ENCODE measurements at regions not wholly inside any gene's neighbourhood (a gene's known extent, or its start where the extent isn't known, plus 50 kb on each side); places are given as distances from the start of the nearest gene placed in this dataset.

DNA sequence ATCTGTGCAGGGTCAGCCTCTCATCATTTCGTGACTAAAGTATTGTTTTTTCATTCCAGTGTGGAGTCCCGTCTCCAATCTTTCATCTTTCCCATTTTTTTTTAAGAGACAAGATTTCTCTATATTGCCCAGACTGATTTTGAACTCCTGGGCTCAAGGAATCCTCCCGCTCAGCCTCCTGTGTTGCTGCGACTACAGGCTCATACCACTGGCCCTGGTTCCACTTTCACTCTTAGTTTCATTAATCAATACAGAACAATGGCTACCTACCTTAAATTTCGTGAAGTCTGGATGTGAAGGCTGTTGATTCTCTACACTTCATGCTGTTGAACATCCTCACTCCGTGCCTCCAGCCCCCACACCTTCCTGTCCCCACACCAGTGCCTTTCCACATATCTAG, 97.7 kb upstream of the GREM2 start:
- no peaks in the 10 kb centered on the region for H3K27me3 ChIP-seq (replicated peaks; ENCODE audit: insufficient read depth, low read depth, low read length, poor library complexity)
- ChIA-PET CTCF (no interaction called here), POLR2A (ENCODE audit: low non-redundant PET) (no interaction called here)
- H3K27ac ChIP-seq (ENCODE audit: low read depth, low read length, poor library complexity, severe bottlenecking) = no peak overlapping the region
- H3K36me3 ChIP-seq (ENCODE audit: insufficient read depth, low read length, poor library complexity, severe bottlenecking) = no peaks in the 10 kb centered on the region
- no TSS peak for BruUV-seq (replicated peaks)
- H3K4me1 ChIP-seq (ENCODE audit: insufficient read depth, low read length, poor library complexity, severe bottlenecking) = no peaks in the 10 kb centered on the region
- intact Hi-C loops (cut with micrococcal nuclease; ENCODE audit: unreplicated experiment) = no loop called here
- no peak for DNase-seq (ENCODE audit: low spot score)
- TF ChIP-seq EZH2 (IDR thresholded peaks at IDR 0.05; ENCODE audit: borderline replicate concordance, low read depth, low read length, poor library complexity, severe bottlenecking) = no peak
- TF ChIP-seq, protein P1, sequence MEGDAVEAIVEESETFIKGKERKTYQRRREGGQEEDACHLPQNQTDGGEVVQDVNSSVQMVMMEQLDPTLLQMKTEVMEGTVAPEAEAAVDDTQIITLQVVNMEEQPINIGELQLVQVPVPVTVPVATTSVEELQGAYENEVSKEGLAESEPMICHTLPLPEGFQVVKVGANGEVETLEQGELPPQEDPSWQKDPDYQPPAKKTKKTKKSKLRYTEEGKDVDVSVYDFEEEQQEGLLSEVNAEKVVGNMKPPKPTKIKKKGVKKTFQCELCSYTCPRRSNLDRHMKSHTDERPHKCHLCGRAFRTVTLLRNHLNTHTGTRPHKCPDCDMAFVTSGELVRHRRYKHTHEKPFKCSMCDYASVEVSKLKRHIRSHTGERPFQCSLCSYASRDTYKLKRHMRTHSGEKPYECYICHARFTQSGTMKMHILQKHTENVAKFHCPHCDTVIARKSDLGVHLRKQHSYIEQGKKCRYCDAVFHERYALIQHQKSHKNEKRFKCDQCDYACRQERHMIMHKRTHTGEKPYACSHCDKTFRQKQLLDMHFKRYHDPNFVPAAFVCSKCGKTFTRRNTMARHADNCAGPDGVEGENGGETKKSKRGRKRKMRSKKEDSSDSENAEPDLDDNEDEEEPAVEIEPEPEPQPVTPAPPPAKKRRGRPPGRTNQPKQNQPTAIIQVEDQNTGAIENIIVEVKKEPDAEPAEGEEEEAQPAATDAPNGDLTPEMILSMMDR (conservative IDR thresholded peaks at IDR 0.05; ENCODE audit: low read depth, low read length) = no peak
- H3K4me3 ChIP-seq (ENCODE audit: low read depth, low read length, poor library complexity, severe bottlenecking) = no peak overlapping the region
- H3K9me3 ChIP-seq (ENCODE audit: low read depth, low read length, poor library complexity, severe bottlenecking) = no peaks in the 10 kb centered on the region

DNA sequence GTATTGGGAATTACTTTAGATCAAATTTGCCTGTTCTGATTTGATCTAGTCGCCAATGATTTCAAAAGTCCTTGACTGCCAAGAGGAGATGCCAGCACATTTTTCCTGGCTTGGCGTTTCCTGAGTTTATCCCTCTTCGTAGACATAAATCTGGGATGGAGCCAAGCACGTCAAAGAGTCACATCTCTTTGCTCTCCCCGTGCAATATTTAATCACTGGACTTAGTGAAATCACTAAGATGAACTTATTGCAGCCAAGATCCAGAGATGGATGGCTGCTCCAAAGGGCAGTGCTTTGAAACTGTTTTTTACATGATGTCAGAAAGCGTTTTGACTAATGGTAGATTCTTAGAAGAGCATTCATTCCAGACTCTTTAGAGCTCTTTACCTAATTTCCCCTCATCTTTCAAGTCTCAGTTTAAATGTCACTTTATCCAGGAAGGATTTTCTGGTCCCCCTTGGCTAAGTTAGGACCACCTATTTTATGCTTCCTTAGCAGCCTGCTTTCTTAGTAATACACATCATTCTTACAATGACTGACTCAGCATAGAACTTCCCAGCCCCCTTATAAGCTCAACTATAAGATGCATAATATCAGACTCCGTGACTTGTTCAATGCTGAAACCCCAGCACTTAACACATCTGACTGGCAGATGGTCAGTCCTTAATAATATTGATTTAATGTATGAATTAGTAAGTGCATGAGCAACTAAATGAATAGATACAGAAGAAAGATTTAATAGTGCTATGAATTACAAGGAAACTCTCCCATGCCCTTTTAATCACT, 94.4 kb upstream of the GREM2 start:
- no peaks in the 10 kb centered on the region for H3K9me3 ChIP-seq (ENCODE audit: low read depth, low read length, poor library complexity, severe bottlenecking)
- H3K4me1 ChIP-seq (ENCODE audit: insufficient read depth, low read length, poor library complexity, severe bottlenecking) = no peaks in the 10 kb centered on the region
- no peak overlapping the region for H3K27ac ChIP-seq (ENCODE audit: low read depth, low read length, poor library complexity, severe bottlenecking)
- BruUV-seq (replicated peaks) = no TSS peak
- CTCF ChIA-PET = no interaction called here
- intact Hi-C loops (cut with micrococcal nuclease; ENCODE audit: unreplicated experiment) = no loop called here
- no peak overlapping the region for H3K4me3 ChIP-seq (ENCODE audit: low read depth, low read length, poor library complexity, severe bottlenecking)
- DNase-seq (ENCODE audit: low spot score) = no peak
- TF ChIP-seq, protein P1 (conservative IDR thresholded peaks at IDR 0.05; ENCODE audit: low read depth, low read length) = no peak
- TF ChIP-seq EZH2 (IDR thresholded peaks at IDR 0.05; ENCODE audit: borderline replicate concordance, low read depth, low read length, poor library complexity, severe bottlenecking) = no peak
- no peaks in the 10 kb centered on the region for H3K36me3 ChIP-seq (ENCODE audit: insufficient read depth, low read length, poor library complexity, severe bottlenecking)
- H3K27me3 ChIP-seq (replicated peaks; ENCODE audit: insufficient read depth, low read depth, low read length, poor library complexity) = no peaks in the 10 kb centered on the region
- POLR2A ChIA-PET (ENCODE audit: low non-redundant PET) = no interaction called here

DNA sequence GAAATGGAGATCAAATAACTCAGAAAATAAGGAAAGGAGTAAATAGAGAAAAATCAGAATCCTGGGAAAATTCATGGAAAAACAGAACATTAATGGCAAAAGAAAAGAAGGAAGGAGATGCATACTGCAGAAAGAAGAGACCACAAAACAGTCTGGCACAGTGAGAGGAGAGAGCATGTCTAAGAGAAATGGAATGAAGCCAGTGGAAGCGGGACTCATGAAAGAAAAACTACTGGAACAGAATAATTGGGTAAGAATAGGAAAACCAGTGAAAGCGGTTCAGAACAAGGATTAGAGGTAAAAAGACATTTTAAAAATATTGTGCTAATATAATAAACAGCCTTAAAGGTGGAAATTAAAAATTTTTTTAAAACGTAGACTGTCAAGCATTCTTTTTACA, 93.6 kb upstream of the GREM2 start:
- Histone ChIP-seq H3K4me3 (ENCODE audit: low read depth, low read length, poor library complexity, severe bottlenecking) (no peak overlapping the region), H3K27me3 (replicated peaks; ENCODE audit: insufficient read depth, low read depth, low read length, poor library complexity) (no peaks in the 10 kb centered on the region), H3K9me3 (ENCODE audit: low read depth, low read length, poor library complexity, severe bottlenecking) (no peaks in the 10 kb centered on the region), H3K4me1 (ENCODE audit: insufficient read depth, low read length, poor library complexity, severe bottlenecking) (no peaks in the 10 kb centered on the region), H3K27ac (ENCODE audit: low read depth, low read length, poor library complexity, severe bottlenecking) (no peak overlapping the region), H3K36me3 (ENCODE audit: insufficient read depth, low read length, poor library complexity, severe bottlenecking) (no peaks in the 10 kb centered on the region)
- DNase-seq (ENCODE audit: low spot score) = no peak
- intact Hi-C loops (cut with micrococcal nuclease; ENCODE audit: unreplicated experiment) = no loop called here
- ChIA-PET POLR2A (ENCODE audit: low non-redundant PET) (no interaction called here), CTCF (no interaction called here)
- BruUV-seq (replicated peaks) = no TSS peak
- no peak for TF ChIP-seq EZH2 (IDR thresholded peaks at IDR 0.05; ENCODE audit: borderline replicate concordance, low read depth, low read length, poor library complexity, severe bottlenecking)
- TF ChIP-seq, protein P1 (conservative IDR thresholded peaks at IDR 0.05; ENCODE audit: low read depth, low read length) = no peak

All from A673 (cell line).